OCI-LY3 (cell line): ENCODE measurements at regions not wholly inside any gene's neighbourhood (a gene's known extent, or its start where the extent isn't known, plus 50 kb on each side); places are given as distances from the start of the nearest gene placed in this dataset.

Experiments
- CTCF ChIP-seq: fragments of 200-600, 300-600 bp; sonication (generic); IDR thresholded peaks from 2 replicates; pipeline ENCODE4 v1.5.1; 2014; ENCODE audit warnings: antibody characterized with exemption, low read length, low read depth
- EZH2phosphoT487 ChIP-seq: fragments of 200-600 bp; shearing (Covaris generic); IDR thresholded peaks from 2 replicates; pipeline ENCODE4 v1.6.1; 2018; ENCODE audit warnings: antibody characterized with exemption, mixed run types, low read depth

- no peak for TF ChIP-seq CTCF
- TF ChIP-seq EZH2phosphoT487, result no peak
Measured at GRCh38 chr18:29838556-29838955, 1204.0 kb downstream of the DSC3 start.
